ENCODE measurements at regions not wholly inside any gene's neighbourhood (a gene's known extent, or its start where the extent isn't known, plus 50 kb on each side); places are given as distances from the start of the nearest gene placed in this dataset.
"Not testable (repeated sequence)": the region's sequence is repeated elsewhere in the genome, so short reads cannot be mapped to it uniquely, and the experiment has no call there.

DNA sequence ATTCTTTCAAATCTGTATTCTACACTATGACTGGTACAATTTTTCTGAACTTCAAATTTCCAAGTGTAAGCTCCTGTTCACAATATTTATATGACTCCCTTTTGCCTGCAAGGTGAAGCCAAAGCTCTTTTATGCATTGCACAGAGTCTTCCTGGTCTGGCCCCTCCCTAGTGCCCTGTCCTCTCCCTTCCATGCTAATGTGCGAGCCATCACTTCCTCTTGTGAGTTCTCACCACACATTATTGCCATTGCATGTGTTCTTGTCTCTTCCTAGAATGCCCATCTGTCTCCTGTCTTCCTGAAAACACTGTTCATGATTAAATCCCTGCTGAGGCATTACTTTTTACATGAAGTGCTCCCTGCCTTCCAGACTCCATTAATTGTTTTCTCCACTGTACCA lies 169.9 kb downstream of the MC4R start:
- no peak for DNase-seq (ENCODE audit: low read depth)

DNA sequence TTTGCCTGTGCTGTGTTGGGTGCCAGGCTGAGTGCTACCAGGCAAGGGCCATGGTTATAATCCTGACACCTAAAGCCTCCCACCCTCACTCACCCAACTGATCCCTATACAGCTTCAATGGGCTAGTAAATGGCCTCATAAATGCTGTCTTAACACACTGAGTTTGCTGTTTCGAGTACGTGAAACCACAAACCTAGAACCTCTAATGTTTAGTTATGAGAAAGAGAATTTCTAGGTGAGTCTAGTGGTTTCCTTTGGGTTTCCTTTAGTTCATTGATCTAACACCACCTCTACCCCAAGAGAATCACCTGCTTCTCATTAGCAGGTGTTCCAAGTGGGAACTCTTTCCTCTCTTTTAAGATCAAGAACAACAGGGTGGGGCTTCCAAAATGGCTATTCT lies 172.0 kb downstream of the MC4R start:
- no peak for DNase-seq (ENCODE audit: low read depth)

DNA sequence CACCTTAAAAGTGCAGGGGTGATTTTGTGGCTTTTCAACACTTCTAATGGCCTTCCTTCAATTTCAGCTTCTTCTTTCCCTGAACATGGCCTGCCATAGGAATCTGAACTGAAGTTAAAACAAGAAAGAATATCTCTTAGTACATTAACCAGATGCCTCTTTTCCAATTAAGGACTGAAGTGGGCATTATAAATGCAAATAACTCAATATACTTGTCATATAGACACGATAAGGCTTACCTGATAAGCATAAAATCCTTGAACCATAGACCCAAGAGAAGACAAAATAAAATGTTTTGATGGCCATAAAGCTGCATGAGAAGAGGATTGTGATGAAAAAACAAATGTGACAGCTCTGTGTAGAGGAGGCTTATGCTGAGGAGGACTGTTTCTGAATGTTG lies 173.1 kb downstream of the MC4R start:
- no peak for DNase-seq (ENCODE audit: low read depth)

DNA sequence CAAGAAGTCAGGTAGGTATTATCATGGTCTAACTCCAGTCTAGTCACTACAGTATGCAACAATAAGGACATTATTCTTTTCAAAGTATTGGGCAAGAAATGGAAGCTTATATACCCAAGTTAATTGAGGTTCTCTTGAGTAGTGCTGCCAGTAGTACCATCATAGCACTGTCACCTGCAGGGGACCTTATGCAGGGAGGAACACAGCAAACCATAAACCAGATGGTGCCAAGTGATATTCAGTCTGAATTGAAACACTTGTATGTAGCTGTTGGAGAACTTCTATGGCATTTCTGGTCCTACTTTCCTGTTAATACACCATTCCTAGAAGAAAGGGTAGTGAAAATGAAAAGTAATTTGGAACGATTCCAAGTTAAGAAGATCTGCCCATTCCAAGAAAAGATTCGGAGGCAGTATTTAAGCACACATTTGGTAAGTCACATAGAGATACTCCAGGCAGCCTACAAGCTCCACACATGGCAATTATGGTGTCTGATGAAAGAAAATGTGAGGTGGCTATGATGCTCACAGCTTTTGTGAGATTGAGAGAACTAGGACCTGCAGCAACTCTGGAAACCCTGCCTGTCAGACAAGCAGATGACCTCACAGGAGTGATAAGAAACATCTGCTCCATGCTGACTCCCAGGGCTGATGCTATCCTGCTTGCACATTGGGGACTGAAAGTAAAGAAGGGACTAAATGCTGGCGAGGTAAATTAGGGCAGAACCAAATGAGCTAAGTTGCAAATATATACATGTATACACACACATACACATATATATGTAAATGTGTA lies 174.7 kb downstream of the MC4R start:
- no peak for DNase-seq (ENCODE audit: low read depth)

DNA sequence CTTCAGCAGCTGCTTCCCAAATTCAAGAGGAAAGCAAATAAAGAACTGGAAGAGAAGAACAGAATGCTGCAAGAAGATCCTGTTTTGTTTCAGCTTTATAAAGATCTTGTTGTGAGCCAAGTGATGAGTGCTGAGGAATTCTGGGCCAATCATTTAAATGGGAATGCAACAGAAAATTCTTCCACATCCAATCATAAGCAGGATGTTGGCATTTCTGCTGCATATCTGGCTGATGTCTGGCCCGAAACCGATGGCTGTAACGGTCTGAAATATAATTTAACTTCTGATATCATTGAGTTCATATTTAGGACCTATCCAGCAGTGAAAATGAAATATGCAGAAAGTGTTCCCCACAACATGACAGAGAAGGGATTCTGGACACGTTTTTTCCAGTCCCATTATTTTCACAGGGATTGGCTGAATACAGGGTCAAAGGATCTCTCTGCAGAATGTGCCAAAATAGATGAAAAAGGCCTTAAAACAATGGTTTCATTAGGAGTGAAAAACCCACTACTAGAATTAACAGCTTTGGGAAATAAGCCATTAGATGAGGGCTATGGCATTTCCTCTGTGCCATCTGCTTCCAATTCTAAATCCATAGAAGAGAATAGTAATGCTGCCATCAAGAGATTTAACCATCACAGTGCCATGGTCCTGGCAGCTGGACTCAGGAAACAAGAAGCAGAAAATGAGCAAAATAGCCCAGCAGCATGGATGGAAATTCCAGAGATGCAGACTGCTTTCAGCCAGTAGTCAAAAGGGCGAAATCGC lies 175.6 kb downstream of the MC4R start:
- no peak for DNase-seq (ENCODE audit: low read depth)

DNA sequence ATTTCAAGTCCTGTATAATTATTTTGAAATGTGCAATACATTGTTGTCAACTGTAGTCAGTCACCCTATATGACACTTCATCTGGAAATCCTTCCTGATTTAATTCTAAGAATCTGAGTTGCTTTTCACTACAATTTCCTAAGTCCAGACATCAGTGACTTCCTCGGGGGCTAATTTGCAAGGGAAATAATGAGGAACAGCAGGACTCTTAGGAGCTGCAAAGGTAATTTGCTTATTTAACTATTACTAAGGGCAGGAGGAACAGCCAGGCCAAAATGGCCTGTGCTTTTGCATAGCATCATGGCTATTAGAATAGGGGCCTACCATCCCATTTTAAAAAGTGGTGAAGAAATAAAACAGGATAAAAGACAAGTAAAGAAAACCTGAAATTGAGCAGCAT lies 178.8 kb downstream of the MC4R start:
- DNase-seq (ENCODE audit: low read depth), result no peak

DNA sequence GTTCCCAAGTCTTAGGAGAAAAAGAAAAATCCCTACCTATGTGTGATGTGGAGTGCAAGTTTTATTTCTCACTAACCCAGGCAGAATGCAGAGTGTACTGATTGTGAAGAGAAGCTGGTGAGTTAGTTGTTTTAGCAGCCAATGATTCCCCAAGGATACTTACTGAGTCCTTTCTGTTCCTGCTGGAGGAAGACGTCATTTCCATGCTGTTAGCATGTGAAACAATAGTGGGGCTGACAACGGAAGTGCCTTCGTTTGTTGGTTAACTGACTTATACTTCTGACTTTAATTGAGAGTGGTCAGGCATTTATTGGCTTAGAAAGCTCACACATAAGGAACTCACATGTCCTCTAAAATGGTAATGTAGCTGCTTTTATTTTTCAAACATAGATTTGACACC lies 180.6 kb downstream of the MC4R start:
- no peak for DNase-seq (ENCODE audit: low read depth)

DNA sequence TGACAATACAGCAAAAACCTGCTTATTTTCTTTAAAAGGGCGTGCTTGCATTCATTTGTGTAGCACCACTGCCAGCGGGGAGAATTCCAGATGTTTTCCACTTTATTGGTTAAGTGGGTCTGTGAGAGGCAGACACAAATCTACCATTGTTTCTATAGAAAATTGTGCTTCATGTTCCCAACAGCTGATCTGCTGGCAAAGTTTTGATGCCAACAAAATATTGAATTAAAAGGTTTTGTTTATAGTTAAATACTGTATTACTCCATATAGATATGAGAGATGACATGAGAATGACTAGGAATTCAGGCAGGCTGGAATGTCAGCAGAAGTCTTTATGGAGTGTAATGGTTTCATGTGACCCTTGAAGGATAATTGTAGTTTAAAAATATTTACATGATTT lies 182.7 kb downstream of the MC4R start:
- no peak for DNase-seq (ENCODE audit: low read depth)

DNA sequence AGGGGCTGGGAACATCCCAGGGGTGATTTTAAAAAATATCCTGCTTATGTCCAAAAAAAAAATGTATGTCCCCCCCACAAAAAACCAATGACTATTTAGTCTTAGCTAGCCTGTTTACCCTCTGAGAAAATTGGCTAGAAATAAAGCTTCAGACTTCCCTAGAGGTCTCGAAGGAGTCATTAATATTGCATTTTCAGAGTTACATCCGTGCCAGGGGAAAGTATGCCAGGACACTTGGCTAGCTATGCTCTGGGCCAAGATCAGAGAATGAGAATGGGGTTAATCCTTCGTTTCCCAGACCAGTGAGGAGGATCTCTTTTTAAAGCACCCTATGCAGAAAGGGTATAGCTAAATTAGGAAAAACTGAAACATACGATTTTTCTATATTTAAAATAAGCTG lies 183.6 kb downstream of the MC4R start:
- no peak for DNase-seq (ENCODE audit: low read depth)

DNA sequence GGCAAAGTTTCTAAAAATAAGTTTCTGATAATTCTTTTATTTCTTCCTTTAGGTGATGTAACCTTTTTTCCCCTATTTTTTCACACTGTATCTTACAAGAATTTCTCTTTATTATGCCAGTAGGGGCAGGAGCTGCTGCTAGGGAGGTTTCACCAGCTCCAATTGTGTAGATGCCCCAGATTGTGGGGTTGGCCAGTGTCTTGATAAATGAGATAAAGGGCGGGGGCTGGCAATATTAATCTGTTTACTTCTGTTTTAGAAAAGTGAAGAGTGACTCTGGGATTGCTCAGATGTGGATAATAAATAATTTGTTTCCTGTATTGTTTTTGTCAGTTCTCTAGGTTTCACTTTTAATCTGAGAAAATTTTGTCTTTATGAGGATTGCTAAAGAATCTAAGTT lies 190.4 kb downstream of the MC4R start:
- DNase-seq (ENCODE audit: low read depth), result no peak

DNA sequence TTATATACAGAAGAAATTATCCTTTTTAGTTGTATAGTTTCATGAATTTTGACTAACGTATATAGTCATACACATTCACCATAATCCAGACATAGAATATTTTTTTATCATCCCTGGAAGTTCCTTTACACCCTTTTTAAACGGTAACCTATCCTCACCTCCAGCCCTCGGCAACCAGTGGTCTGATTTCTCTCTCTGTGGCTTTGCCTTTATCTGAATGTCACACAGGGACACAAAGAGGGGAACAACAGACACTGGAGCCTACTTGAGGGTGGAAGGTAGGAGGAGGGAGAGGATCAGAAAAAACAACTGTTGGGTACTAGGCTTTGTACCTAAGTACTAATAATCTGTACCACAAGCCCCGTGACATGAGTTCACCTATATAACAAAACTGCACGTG lies 191.9 kb downstream of the MC4R start:
- no peak for DNase-seq (ENCODE audit: low read depth)

DNA sequence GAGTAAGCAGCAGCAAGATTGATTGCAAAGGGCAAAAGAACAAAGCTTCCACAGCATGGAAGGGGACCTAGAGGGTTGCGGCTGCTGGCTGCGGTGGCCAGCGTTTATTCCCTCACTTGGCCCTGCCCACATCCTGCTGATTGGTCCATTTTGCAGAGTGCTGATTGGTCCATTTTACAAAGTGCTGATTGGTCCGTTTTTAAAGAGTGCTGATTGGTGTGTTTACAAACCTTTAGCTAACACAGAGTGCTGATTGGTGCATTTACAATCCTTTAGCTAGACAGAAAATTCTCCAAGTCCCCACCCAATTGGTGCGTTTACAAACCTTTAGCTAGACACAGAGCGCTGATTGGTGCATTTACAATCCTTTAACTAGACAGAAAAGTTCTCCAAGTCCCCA lies 194.4 kb downstream of the MC4R start:
- DNase-seq (ENCODE audit: low read depth), result not testable (repeated sequence)

DNA sequence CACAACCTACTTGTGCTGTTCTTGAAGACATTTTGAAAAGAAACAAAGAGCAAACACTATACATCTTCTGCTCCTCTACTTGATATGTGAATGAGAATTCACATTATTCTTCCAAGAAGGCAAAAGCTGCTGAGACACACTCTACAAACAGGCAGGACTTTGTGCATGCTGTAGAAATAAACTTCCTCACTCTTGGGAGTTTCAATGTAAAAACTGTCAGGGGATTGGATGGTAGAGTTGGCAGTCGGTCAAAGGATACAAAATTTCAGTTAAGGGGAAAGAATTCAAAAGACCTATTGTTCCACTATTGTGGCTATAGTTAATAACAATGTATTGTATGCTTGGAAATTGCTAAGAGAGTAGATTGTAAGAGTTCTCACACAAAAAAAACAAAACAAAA lies 196.3 kb downstream of the MC4R start:
- DNase-seq (ENCODE audit: low read depth), result no peak

DNA sequence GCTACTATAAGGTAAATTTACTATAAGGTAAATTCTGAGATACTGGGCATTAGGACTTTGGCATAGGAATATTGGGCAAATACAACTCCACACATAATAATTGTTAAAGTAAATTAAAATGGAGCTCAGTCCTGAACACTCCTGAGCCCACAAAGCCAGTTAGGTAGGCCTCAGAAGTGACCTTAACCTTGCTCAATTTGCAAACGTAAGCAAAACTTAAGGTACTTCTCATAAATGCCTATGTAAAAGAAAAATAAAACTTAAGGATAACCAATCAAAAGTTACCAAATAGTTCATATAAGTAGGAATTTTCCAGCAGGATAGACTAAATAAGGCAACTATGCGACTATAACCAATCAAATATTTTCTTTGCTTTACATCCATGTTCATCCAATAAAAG lies 197.7 kb downstream of the MC4R start:
- DNase-seq (ENCODE audit: low read depth), result no peak

DNA sequence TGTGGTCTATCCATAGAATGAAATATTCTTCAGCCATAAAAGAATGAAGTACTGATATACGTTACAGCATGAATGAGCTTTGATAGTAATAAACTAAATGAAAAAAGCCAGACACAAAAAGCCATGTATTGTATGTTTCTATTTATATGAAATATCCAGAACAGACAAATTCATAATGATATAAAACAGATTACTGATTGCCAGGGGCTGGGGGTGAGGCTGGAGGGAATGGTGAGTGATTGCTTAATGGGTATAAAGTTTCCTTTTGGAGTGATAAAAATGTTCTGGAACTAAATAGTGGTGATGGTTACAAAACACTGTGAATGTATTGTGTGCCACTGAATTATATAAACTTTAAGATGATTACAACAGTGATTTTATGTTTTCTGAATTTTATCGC lies 200.5 kb downstream of the MC4R start:
- DNase-seq (ENCODE audit: low read depth), result no peak

DNA sequence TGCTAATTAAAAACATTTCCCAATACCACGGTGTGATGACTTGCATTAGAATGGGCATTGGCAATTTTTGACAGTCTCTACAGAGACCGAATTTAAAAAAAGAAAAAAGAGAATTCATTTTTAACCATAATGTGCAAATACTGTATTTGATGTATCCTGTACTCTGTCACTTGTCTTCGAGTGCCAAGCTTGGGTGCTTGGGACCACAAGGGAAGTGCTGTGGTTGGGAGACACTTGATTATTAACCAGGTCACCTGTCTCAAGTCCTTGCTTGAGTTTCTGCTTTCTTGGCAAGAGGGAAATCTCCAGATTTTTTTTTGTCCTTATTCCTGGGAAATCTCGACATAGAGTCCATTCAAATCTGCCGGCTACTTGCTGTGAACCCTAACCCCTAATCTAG lies 209.0 kb downstream of the MC4R start:
- DNase-seq (ENCODE audit: low read depth), result no peak

DNA sequence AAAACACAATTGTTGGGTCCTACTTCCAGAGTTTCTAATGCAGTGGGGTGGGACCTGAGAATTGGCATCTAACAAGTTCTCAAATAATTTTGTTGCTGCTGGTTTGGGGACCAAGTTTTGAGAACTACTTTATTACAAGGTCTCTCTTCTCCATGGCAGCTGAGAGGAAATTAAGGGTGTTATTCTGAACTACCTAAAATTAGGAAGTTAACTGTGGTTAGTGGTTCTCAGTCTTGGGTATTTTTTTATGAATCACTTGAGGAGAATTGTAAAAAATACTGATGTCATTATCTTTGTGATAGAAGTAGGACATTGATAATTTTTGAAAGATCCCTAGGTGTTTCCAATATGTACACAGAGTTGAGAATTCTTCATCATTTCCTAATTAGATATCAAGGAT lies 210.2 kb downstream of the MC4R start:
- DNase-seq (ENCODE audit: low read depth), result no peak

DNA sequence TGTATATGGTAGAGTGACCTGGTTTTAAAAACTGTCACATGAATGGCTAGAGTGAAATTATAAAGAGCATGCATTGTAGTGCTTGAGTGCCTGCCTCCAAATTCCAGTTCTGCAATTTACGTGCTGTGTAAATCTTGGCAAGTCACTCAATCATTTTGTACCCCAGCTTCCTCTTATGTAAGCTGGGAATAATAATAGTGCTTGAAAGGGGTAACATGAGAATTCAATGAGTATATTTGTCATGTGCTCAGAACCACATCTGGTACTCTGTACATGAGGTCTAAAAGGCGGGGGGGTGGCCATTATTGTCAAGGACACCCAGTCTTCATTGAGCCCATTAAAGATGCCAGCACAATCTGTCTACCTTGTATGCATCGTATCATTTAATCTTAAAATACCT lies 214.8 kb downstream of the MC4R start:
- DNase-seq (ENCODE audit: low read depth), result no peak

DNA sequence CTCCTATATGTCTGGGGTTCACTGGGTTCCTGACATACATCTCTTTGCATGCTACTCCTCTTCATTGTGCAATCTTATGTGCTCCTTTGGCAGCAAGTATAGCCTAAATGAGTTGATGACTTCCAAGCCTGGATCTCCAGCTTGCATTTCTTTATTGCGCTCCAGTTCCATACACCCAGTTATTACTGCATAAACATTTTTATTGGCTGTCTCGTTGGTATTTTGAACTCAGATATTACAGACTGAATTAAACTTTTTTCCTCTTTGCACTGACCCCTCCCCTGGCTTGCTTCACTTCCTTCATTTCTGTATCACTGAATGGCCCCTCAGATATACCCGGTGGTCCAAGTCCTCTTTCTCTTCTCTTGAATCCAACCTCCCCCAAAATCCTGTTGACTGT lies 219.2 kb downstream of the MC4R start:
- DNase-seq (ENCODE audit: low read depth), result no peak

DNA sequence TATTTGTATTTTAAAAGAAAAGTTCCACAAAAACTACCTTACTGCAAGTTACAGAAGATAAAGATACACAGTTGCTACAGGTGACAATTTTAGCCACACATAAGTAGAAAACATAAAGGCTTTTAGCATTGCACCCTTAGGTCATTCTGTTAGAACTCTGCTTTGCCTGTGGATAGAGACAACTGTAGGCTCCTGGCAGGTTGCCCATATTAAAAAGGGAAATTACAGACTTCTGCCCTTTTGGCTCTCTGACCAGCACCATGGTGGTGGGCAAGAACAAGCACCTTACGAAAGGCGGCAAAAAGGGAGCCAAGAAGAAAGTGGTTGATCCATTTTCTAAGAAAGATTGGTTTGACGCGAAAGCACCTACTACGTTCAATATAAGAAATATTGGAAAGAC lies 223.3 kb downstream of the MC4R start:
- DNase-seq (ENCODE audit: low read depth), result no peak

DNA sequence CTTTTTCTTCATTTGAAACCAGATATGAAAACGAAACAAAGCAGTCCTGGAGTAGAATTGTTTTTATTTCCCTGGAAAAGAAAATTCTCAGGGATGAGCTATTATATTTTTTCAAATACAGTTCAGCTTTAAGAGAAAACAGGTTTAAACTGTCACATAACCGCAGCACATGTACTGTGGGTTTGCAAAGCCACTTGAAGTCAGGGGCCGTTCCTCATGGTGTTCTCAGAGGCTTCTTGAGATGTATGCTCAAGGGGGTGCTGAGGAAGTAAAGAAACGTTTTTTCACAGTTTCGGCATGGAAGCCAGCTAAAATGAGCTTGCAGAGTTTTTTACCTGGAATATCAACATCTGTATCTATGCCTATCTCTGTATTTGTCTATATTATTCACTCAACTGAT lies 225.3 kb downstream of the MC4R start:
- DNase-seq (ENCODE audit: low read depth), result no peak

DNA sequence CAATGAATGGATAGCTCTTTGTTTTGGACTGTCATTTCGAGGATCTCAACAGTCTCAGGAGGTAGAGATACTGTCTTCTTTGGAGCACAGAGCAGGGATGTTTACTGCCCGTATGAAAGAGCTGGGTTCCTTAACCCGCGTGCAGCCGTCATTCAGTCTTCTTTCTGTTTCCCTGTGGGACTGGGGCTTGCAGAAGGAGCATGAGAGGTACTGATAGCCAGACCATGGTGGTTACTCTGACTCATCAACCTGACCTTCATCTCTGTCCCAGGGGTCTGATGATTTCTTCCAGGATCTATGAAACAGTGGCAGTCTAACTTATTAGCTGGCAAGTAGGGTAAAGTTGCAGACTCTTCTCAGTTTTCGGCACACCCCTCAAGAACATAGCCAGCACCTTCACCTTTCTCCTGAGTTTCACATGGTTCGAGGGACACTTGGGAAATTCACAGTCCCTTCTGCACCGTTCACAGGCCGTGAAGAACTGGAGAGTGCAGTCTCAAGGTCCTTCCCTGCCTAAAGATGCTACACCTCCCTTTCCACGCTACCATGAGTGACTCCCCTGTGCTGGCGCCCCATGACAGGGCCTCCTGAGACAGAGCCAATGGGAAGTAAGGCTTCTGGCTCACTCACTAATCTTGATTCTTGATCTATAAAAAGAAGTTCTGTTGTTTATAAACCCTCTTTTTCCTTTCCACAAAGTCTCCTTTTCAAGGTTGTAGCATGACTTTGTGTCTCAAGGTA lies 226.2 kb downstream of the MC4R start:
- DNase-seq (ENCODE audit: low read depth), result no peak

DNA sequence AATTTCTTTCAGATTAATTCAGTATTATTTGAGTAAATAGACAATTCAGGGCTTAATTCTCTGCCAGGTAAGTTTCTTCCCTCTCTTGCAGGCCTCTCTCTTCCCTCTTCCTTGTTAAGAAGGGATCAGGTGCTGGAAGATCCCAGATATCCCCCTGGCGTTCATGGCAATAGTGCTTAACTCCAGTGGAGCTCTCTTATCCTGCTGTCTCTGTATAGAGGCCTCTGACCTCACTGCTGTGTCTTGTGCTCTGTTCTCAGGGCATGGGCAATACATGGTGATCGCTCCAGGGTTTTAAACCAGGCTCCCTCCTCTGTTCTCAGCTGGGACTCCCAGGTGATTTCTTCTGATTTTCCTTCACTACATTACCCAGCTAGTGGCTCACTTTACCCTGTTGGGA lies 226.8 kb downstream of the MC4R start:
- DNase-seq (ENCODE audit: low read depth), result no peak

Measured in activated T-cell treated with anti-CD3 and anti-CD28 coated beads for 48 hours (primary cell).